ENCODE measurements at regions not wholly inside any gene's neighbourhood (a gene's known extent, or its start where the extent isn't known, plus 50 kb on each side); places are given as distances from the start of the nearest gene placed in this dataset.

GRCh38 chr9:129410226-129410625 is 210.7 kb downstream of the C9orf50 start:
- DNase-seq = no peak

GRCh38 chr9:129408535-129409215 is 212.2 kb downstream of the C9orf50 start:
- DNase-seq = no peak

- DNase-seq = no peak
These were observed 212.9 kb downstream of the C9orf50 start for GRCh38 chr9:129407905-129408452.

DNA sequence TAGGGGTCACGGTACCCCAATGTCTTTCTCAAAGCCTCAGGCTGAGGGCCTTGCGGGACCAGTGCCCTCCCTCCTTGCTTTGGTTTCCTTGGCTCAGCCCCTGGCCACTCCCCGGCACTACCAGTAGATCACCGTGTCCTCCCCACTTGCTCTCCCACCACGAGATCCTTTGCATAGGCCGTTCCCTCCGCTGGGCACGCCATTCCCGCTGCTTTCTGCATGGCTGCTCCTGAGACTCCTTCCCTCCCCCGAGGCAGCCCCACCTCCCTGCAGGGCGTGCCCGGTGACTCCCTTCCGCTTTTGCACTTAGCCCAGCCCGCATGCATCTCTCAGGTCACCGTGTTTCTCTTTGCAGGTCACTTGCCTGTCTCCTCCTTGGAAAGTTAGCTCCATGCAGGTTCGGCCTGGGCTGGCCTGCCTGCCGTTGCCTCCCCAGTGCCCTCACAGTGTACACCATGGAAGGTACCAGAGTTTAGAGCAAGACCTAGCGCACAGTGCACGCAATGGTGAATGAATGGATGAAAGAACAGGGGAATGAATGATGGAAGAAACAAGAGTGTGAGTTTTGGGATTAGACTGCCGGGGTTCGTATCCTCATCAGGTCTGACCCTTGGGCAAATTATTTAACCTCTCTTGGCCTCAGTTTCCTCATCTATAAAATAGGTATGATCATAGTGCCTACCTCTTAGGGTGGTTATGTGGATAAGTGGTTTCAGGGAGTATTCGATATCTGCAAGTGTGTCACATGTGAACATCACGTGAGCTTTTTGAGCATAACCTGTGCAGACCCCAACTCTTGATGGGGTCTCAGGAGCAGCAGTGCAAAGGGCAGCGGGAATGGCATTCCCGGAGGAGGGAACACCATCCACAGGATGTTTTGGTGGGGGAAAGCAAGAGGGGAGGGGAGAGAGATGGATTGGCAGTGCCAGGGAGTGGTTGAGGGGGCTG is 214.3 kb downstream of the C9orf50 start:
- DNase-seq = no peak

GRCh38 chr9:129405827-129406213 is 215.1 kb downstream of the C9orf50 start:
- no peak for DNase-seq

DNA sequence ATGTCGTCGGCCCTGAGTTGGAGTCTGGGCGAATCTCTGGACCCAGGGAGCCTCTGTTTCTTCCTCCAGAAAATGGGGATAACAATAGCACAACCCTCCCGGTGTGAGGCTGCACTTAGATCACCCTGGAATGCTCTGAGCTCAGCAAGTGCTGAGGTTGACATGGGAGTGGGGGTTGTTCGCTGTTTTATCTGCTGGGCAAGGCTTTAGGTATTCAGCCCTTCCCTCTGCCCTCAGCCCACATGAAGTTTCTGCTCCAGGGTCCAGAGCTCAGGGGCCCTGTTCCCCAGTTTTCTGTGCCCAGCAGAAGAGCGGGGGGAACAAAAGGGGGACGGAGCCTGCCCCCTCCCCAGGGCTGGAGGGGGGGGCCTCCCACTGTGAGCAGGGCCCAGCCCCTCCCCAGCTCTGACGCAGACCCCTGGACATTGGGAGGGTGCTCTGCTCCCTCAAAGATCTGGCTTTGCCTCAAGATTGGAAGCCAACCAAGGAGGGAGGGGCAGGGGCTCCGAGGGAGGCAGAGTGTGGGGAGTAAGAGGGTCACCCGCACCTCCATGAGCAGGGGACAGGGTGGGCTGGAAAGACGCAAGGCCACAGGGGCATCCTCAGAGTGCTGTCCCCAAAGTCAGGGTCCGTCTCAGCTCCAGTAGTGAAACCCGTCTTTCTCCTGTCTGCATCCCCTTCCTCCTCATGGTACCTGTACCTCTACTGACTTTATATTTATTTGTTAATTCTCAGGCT is 215.6 kb downstream of the C9orf50 start:
- no peak for DNase-seq

DNA sequence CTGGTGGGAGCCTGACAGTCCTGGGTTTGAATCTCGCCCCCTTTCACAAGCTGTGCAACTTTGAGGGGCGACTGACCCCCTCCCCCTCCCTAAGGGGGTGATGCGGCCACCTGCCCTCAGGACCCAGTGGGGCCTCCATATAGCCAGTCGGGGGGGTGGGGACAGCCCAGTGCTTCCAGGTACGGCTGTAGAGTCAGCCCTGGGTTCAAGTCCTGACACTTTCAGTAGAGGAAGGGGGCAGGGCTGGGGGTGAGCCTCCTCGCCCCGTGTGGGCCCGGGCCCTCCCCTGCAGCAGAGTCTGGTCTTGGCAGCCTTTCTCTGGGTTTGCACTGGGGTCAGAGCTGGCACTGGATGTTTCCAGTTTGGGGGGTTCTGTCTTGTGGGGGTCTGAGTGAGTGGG is 216.3 kb downstream of the C9orf50 start:
- DNase-seq = no peak

DNA sequence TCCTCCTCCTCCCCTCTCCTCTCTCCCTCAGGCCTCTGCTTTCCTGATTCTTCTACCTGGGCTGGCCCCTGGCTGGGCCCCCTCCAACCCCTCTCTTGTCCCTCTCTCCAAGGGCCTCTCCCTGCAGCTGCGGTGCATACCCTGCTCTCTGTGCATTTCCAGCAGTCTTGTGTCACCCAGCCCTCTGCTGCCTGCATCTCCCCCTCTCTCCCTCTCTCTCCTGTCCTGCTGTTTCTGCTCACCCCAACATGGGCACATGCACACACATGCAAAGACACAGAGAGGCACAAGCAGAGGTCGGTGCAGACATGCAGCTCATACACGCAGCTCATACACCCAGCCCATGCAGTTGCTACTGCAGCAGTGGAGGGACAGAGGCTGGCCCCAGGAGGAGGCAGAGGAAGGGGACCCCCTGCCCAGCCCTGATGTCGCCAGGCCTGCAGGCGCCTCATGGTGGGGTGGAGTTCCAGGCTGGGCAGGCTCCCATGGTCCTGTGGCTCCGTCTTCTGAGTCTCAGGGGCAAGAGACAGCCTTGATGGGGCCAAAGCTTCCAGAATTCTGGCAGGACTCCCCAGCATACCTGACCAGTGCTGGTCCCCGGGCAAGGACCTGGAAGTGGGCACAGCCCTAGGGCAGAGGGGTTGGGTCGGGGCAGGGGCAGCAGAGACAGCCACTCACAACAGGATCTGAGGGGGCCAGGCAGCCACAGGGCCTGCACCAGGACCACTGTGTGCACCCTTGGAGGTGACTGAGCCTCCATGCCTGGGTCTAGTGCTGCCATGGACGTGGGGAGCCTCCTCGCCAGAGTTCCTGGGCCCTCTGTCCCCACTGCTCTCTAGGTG is 216.9 kb downstream of the C9orf50 start:
- DNase-seq = no peak

DNA sequence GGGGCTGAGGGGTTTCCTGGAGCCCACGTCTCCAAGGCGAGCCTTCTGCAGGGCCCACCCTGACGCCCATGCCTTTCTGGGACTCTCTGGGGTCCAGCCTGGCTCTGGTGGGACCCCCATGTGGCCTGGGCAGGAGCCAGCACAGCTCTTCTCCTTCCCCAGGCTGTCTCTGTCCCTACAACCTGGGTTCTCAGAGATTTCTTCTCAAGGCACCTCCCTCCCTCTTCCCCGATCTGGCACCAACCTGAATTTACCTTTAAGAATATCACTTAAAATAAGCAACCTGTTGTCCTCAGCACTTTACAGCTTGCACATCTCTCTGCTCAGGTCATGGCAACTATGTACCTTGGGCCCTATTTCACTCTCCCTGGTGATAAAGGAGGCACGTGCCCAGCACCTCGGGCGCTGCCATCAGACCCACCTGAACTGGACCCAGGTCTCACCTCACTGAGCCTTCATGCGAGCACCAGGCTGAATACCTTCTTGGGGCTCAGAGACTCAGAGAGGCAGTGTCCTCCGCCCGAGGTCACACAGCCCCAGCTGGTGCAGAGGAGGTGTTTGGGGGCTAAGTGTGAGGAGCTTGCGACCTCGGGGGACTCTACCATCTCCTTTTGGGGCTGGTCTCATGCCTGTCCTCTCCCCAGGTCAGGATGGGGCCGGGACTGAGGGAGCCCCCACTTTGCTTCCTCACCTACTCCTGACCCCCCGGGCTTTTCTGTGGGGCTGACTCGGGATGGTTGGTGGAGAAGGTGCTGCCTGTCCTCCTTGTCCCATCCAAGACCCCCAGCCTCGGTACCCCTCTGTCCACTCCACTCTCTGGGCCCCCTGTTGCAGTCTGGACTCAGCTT is 217.7 kb downstream of the C9orf50 start:
- DNase-seq = no peak

GRCh38 chr9:129402371-129402739 is 218.5 kb downstream of the C9orf50 start:
- DNase-seq = no peak

- DNase-seq = no peak
These were observed 219.1 kb downstream of the C9orf50 start for GRCh38 chr9:129401623-129402370.

DNA sequence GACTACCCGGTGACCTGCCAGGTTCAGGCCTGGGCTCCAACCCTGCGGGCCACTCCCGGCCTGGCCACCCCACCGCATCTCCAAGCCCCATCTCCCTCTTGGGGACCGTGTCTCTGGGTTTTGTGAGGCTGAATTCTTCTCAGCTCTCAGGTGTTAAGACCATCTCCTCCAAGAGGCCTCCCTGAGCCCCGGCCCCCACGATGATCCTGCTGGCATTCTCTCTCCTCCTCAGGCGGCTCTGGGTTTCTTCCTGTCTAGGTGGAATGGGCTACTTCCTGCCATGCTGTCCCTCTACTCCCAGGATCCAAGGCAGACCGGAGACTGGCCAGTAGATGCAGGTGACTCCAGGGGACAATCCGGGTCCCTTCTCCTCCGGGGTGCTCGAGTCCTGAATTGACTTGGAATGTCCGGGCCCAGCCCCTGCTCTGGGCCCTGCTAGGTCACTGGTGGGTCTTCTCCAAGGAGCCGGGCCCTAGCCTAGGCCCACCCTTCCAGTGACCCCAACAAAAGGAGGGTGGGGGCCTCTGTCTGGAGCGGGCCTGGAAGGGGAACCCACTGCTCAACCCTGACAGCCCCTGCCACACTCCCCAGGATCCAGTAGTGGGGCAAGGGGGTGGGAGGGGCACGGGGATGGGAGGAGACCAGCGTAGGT is 219.8 kb downstream of the C9orf50 start:
- no peak for DNase-seq

DNA sequence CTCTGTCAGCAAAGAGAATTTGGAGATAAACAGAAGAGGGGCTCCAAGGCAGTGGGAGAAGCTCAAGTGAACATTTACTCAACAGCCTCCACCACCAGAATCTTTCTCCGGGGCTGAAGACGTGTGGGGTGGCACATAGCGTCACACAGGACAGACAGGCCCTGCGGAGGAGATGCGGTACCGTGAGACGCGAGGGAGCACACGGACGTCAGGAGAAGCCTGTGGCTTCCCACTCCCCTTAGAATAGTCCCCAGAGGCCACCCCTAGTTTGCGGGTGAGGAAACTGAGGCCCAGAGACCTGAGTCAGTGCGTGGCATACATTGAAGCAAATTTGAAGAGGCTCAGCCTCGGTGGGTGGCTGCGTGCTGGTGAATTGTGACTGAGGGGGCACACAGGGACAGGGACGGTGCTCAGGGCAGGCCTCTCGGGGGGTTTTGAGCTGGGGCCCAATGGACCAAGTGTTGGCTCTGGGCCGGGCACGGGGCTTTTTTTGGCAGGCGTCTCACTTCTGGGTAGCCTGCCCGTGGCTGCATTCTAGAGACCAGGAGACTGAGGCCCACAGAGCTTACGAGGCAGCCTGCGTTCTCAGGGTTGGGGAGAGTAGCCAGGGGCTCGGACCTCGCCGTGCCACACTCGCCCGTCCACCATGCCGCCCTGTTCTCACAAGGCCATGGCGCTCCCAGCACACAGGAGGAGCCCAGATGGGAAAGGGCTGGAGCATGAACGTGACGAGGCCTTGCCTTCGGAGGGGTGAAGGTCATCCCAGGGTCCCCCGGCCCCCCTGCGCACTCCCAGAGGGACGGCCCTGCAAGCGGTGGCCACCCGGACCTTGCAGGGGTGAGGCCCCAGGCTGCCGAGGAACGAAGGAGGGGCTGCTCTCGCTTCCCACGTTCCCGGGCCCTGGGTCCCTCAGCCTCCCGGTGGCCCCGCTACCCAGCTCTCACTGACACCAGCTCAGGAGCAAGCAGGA is 220.6 kb downstream of the C9orf50 start:
- DNase-seq = no peak

DNA sequence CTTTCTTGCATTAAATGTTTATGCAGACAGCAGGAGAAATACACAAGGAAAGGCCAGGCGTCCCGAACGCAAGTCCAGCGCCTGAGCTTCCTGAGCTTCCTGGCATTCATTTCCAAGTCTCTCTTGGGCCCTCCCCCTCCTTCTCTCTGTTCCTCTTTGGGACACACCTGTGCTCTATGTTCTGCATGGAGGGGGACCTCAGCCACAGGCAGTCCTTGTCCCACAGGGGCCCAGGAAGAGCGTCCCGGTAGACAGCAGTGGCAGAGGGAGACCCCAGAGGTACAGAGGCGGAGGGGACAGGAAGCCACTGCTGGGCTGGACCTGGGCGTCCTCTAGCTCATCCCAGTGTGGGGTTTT is 221.3 kb downstream of the C9orf50 start:
- no peak for DNase-seq

DNA sequence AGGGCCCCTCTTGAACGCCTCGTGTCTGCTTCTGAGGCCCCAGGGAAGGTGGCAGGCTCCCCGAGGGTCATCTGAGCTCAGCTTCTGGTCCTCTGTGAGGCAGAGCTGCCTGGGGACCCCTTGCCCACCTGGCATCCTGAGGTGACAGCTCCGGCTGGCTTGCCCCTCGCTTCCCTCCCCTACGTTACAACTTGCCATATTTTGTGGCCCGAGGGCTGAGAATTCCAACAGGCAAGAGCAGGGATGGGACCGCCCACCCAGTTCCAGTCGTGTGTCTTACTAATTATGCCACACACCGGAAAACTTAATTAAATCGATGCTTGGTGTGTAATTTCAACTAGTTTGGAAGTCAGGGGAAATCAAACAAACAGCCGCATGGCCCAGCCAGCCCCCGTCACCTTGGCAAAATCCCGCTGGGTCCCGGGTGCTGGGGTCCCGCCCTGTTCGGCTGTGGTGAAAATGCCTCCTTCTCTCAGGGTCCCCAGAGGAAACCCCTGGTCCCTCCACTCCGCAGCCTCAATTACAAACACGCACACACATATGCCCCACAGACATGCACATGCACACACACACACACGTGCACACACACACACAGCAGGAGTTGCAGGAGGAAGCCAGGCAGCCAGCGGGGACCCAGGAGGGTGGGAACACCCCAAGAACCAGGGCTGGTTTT is 221.0 kb upstream of the IER5L start:
- DNase-seq = no peak

- DNase-seq = no peak
These were observed 220.3 kb upstream of the IER5L start for GRCh38 chr9:129398101-129398960.

DNA sequence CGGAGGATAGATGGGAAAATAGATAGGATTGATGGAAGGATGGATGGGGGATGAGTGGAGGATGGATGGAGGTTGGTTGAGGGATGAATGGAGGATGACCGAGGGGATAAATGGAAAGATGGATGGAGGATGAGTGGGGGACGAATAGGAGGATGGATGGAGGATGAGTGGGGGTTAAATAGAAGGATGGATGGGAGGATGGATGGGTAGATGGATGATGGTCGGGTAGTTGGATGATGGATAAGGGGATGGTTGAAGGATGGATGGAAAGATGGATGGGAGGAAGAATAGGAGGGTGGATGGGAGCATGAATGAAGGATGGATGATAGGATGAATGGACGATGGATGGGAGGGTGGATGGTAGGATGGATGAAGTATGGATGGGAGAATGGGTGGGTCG is 219.3 kb upstream of the IER5L start:
- DNase-seq = no peak

Measured in midbrain (tissue), 1 donor.